ENCODE measurements at regions not wholly inside any gene's neighbourhood (a gene's known extent, or its start where the extent isn't known, plus 50 kb on each side); places are given as distances from the start of the nearest gene placed in this dataset.

- TF ChIP-seq CTCF (conservative IDR thresholded peaks at IDR 0.05 in 1 of 2, IDR thresholded peaks at IDR 0.05 in 1 of 2; ENCODE audit: extremely low read depth in 1 of 2, insufficient read depth in 1 of 2, low read depth in 1 of 2, low read length in 2 of 2) (no peak), EZH2 (IDR thresholded peaks at IDR 0.05; ENCODE audit: borderline replicate concordance, low read length) (no peak)
Measured at GRCh38 chr17:45688353-45688752, 95.8 kb upstream of the CRHR1 start.

All from mammary epithelial cell (primary cell).